Left ventricle myocardium inferior (tissue), 1 donor: ENCODE measurements at regions not wholly inside any gene's neighbourhood (a gene's known extent, or its start where the extent isn't known, plus 50 kb on each side); places are given as distances from the start of the nearest gene placed in this dataset.
"Not testable (repeated sequence)": the region's sequence is repeated elsewhere in the genome, so short reads cannot be mapped to it uniquely, and the experiment has no call there.

Source experiments
- DNase-seq: peaks from one replicate; pipeline ENCODE4 v3.0.0-alpha.2; 2020
- H3K27ac ChIP-seq: fragments of 200-600 bp; replicated peaks from 2 replicates; pipeline ENCODE4 v1.8.0; 2021
- H3K27me3 ChIP-seq: fragments of 200-600 bp; 2 replicates; pipeline ENCODE4 v1.8.0; 2021; ENCODE audit warnings: low read depth
- H3K36me3 ChIP-seq: fragments of 200-600 bp; 2 replicates; pipeline ENCODE4 v1.8.0; 2021
- H3K4me1 ChIP-seq: fragments of 200-600 bp; 2 replicates; pipeline ENCODE4 v1.8.0; 2021
- H3K4me3 ChIP-seq: fragments of 200-600 bp; 2 replicates; pipeline ENCODE4 v1.8.0; 2021; ENCODE audit warnings: mild to moderate bottlenecking, moderate library complexity
- H3K9me3 ChIP-seq: fragments of 200-600 bp; replicated peaks from 2 replicates; pipeline ENCODE4 v1.8.0; 2021
- intact Hi-C: fragments of 100-400 bp; cut with micrococcal nuclease; formaldehyde crosslinking; loops from one replicate; pipeline ENCODE4 v1.11.0; 2022
- TF ChIP-seq, protein P1 (sequence below): fragments of 200-600 bp; IDR thresholded peaks from 2 replicates; pipeline ENCODE4 v1.8.0; 2021; ENCODE audit warnings: antibody characterized with exemption, mild to moderate bottlenecking, borderline replicate concordance
- donor health status: DM: no; HTN: yes; CAD: no; lungs with severe emphysema.

GRCh38 chr1:29593601-29594382 lies 357.5 kb downstream of the PTPRU start:
- no peak overlapping the region for H3K4me3 ChIP-seq
- peaks cover 74% of the 10 kb centered on the region for H3K27me3 ChIP-seq
- H3K4me1 ChIP-seq = no peaks in the 10 kb centered on the region
- DNase-seq = no peak
- TF ChIP-seq, protein P1, sequence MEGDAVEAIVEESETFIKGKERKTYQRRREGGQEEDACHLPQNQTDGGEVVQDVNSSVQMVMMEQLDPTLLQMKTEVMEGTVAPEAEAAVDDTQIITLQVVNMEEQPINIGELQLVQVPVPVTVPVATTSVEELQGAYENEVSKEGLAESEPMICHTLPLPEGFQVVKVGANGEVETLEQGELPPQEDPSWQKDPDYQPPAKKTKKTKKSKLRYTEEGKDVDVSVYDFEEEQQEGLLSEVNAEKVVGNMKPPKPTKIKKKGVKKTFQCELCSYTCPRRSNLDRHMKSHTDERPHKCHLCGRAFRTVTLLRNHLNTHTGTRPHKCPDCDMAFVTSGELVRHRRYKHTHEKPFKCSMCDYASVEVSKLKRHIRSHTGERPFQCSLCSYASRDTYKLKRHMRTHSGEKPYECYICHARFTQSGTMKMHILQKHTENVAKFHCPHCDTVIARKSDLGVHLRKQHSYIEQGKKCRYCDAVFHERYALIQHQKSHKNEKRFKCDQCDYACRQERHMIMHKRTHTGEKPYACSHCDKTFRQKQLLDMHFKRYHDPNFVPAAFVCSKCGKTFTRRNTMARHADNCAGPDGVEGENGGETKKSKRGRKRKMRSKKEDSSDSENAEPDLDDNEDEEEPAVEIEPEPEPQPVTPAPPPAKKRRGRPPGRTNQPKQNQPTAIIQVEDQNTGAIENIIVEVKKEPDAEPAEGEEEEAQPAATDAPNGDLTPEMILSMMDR = no peak
- intact Hi-C loops = no loop called here
- H3K27ac ChIP-seq = no peak overlapping the region
- H3K9me3 ChIP-seq = no peaks in the 10 kb centered on the region
- no peaks in the 10 kb centered on the region for H3K36me3 ChIP-seq

DNA sequence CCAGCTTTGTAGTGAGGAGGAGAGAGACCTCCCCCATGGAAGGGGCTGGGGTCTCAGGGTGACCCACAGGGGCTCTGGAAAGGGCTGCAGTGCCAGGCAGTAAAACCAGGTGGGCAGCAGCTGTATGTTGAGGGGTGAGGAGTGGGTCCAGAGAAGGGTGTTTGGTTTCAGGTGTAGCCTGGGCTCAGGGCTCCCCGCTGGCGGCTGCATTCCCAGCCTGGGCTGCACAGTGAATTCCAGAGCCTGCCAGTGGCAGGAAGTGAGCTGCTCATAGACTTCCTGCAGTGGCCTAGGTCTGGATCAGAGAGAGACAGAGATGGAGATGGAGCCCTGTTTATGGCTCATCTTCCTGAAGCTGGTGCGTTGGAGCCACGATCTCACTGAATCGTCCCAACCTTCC lies 356.4 kb downstream of the PTPRU start:
- Histone ChIP-seq H3K4me3 (no peak overlapping the region), H3K9me3 (no peaks in the 10 kb centered on the region), H3K36me3 (no peaks in the 10 kb centered on the region), H3K27ac (no peak overlapping the region), H3K27me3 (peaks cover 71% of the 10 kb centered on the region), H3K4me1 (no peaks in the 10 kb centered on the region)
- intact Hi-C loops = no loop called here
- no peak for DNase-seq
- TF ChIP-seq, protein P1 = no peak

DNA sequence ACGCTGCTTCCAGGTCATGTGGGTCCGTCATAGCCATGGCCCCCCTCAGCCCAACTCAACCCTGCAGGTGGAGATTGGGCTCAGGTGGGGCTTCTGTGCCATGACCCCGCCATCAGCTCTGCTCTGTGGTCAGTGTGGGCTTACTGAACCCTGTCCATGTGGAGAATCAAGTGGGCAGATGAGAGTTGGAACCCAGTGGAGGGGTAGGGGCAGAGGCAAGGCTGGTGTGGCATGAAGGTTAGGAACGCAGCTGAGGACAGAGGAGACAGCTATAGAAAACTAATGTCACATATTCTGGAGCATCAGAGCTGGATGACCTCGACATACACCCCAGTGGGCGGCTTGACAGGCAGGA lies 355.9 kb downstream of the PTPRU start:
- intact Hi-C loops = no loop called here
- TF ChIP-seq, protein P1 = no peak
- no peak overlapping the region for H3K4me3 ChIP-seq
- H3K9me3 ChIP-seq = no peaks in the 10 kb centered on the region
- H3K4me1 ChIP-seq = no peaks in the 10 kb centered on the region
- no peak for DNase-seq
- H3K27ac ChIP-seq = no peak overlapping the region
- no peaks in the 10 kb centered on the region for H3K36me3 ChIP-seq
- H3K27me3 ChIP-seq = peaks cover 71% of the 10 kb centered on the region

- Histone ChIP-seq H3K9me3 (no peaks in the 10 kb centered on the region), H3K4me3 (no peak overlapping the region), H3K27ac (no peak overlapping the region), H3K27me3 (peaks cover 71% of the 10 kb centered on the region), H3K4me1 (no peaks in the 10 kb centered on the region), H3K36me3 (no peaks in the 10 kb centered on the region)
- TF ChIP-seq, protein P1 = no peak
- intact Hi-C loops = no loop called here
- DNase-seq = no peak
These were observed 355.4 kb downstream of the PTPRU start for GRCh38 chr1:29591601-29592260.

DNA sequence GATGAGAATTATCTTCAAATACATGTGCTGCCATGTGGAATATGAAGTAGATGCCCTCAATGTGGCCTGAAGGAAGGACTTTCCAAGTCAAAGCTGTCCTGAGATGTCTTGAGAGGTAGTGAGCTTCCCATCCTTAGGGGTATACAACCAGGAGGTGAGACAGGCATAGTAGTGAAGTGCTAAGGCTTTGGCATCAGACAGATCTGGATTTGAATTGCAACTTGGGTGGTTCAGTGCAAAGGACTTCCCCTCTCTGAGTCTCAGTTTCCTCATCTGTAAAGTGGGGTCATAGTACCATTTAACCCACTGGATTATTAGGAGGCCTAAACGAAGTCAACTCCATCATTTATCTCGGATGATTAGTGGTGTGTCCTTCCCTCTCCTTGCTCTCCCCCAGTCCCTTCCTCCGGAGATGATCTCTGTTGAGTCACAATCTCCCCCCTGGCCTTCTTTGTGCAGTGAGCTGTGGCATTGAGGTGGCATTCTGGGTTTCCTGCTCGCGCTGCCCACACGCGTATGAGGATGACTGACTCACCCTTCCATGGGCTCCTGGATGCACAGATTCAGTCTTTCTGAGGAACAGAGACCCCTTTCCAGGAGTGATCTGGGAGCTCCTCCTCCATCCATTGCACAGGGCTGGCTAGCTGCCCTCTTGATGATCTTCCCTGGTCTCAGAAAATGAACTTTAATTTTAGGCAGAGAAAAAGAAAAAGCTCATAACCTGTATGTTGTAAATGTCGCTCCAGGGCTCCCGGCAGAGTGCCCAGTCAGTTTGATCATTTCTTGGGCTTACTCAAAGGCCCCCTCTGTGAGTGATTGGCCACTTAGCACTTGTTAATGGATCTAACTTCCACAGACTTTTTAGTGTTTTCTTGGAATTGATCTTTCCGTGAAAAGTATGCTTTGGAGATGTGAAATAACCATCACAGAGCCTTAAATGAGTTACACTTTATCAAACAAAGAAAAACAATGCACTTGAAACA lies 354.6 kb downstream of the PTPRU start:
- peaks cover 73% of the 10 kb centered on the region for H3K27me3 ChIP-seq
- DNase-seq = no peak
- H3K27ac ChIP-seq = no peak overlapping the region
- intact Hi-C loops = no loop called here
- no peaks in the 10 kb centered on the region for H3K36me3 ChIP-seq
- no peaks in the 10 kb centered on the region for H3K9me3 ChIP-seq
- TF ChIP-seq, protein P1 = no peak
- H3K4me3 ChIP-seq = no peak overlapping the region
- no peaks in the 10 kb centered on the region for H3K4me1 ChIP-seq

GRCh38 chr1:29589716-29590115 lies 353.4 kb downstream of the PTPRU start:
- H3K9me3 ChIP-seq, H3K4me1 ChIP-seq, DNase-seq, H3K36me3 ChIP-seq, H3K27ac ChIP-seq, intact Hi-C loops, H3K4me3 ChIP-seq: not testable (repeated sequence)
- H3K27me3 ChIP-seq = peaks cover 79% of the 10 kb centered on the region
